GM13977 (cell line): ENCODE measurements at regions not wholly inside any gene's neighbourhood (a gene's known extent, or its start where the extent isn't known, plus 50 kb on each side); places are given as distances from the start of the nearest gene placed in this dataset.
A peak's percentile ranks its signal among the peaks of the same experiment; 100 is the strongest.
"Not testable (repeated sequence)": the region's sequence is repeated elsewhere in the genome, so short reads cannot be mapped to it uniquely, and the experiment has no call there.

Experiments used
- DNase-seq: peaks from one replicate; pipeline ENCODE4 v3.0.0; 2012; ENCODE audit warnings: low spot score
- in situ Hi-C: fragments of 300-500 bp; cut with MboI; formaldehyde crosslinking; loops from one replicate; pipeline ENCODE4 v1.12.0; 2022; ENCODE audit warnings: low sequenced_read_pairs, low pct_unique_long_range_greater_than_20kb, mixed read lengths, inconsistent platforms; ENCODE audit not compliant: unreplicated experiment
- TF ChIP-seq, protein P1 (sequence below): IDR thresholded peaks from 2 replicates; pipeline ENCODE4 v1.5.1; 2012; ENCODE audit warnings: mild to moderate bottlenecking, control low read depth; ENCODE audit not compliant: insufficient read depth; ENCODE audit errors: extremely low read depth, missing control alignments

DNA sequence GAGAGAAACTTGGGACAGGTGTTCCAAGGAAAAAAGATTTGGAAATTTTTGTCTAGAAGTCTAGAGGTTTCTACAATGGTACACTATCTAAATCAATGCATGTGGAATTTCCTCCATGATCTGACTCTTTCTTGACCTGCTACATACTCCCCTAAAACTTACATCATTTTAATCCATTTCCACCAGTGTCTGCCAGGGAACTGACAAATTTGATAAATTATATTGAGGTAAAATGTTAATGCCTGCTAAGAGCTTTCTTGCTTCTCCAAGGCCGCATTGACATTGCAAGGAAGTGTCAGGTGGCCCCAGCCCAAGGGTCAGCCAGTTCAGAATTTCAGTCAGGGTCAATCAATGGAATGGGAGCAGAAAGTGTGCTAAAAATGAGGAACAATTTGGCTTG, 163.4 kb upstream of the FBXL17 start:
- no peak for DNase-seq
- in situ Hi-C loops, result no loop called here
- TF ChIP-seq, protein P1, sequence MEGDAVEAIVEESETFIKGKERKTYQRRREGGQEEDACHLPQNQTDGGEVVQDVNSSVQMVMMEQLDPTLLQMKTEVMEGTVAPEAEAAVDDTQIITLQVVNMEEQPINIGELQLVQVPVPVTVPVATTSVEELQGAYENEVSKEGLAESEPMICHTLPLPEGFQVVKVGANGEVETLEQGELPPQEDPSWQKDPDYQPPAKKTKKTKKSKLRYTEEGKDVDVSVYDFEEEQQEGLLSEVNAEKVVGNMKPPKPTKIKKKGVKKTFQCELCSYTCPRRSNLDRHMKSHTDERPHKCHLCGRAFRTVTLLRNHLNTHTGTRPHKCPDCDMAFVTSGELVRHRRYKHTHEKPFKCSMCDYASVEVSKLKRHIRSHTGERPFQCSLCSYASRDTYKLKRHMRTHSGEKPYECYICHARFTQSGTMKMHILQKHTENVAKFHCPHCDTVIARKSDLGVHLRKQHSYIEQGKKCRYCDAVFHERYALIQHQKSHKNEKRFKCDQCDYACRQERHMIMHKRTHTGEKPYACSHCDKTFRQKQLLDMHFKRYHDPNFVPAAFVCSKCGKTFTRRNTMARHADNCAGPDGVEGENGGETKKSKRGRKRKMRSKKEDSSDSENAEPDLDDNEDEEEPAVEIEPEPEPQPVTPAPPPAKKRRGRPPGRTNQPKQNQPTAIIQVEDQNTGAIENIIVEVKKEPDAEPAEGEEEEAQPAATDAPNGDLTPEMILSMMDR, result no peak

DNA sequence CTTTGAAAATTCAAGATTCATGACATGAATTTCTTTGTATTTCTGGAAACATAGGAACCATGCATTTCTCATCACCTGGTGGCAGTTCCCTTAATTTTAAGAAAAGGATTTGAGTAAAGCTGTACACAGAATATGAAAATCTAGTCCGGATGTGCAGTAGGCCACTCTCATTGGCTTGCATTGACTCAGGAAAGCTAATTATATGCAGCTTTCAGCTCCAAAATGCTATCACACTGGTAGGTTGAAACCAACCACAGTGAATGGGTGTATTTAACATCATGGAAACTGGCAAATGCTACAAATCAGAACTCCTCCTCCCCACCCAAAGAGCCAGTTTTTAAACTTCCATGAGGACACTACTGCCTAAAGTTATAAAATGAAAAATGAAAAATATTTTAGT, 161.6 kb upstream of the FBXL17 start:
- in situ Hi-C loops, result no loop called here
- no peak for DNase-seq
- TF ChIP-seq, protein P1, result no peak

DNA sequence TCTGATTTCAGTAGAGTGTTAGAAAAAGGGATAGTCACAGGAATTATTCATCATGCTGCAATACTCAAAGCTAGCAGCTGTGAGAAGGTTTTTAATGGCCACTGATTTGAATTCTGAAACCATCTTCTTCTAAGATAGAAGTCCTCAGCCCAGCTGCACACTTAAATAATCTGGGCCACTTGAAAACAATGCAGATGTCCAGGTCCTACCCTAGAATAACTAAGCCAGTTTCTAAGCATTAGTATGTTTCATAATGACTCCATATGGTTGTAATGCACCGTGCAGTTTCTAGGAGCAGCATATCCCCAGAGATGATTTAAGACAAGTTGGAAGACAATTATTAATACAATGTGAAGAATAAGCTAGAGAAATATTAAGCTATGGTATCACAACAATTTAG, 159.9 kb upstream of the FBXL17 start:
- TF ChIP-seq, protein P1, result no peak
- peak; percentile 36 for DNase-seq
- in situ Hi-C loops, result no loop called here

DNA sequence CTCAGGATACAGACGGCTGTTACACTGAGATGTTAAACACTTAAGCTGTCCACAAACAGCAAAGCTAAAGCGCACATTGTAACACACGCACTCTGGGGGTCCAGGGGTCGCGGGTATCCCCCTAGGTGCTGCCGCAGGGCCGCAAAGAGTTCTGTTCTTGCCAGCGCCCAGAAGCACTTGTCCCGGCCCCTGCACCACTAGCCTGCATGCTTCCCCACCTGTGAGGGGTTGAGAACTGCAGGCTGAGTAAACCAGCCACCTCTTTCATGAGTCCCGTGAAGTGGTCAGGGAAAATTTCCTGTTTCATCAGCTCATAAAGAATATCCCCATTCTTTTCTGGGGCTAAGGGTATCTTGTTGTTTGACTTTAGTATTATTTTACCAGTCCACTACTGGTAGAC, 154.4 kb upstream of the FBXL17 start:
- in situ Hi-C loops, result no loop called here
- DNase-seq, result no peak
- TF ChIP-seq, protein P1, result no peak

DNA sequence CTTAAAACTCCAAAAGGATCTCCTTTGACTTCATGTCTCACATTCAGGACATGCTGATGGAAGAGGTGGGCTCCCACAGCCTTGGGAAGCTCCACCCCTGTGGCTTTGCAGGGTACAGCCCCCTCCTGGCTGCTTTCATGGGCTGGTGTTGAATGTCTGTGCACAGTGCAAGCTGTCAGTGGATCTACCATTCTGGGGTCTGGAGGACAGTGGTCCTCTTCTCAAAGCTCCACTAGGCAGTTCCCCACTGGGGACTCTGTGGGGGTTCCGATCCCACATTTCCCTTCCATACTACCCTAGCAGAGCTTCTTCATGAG, 150.2 kb upstream of the FBXL17 start:
- in situ Hi-C loops, DNase-seq: not testable (repeated sequence)

DNA sequence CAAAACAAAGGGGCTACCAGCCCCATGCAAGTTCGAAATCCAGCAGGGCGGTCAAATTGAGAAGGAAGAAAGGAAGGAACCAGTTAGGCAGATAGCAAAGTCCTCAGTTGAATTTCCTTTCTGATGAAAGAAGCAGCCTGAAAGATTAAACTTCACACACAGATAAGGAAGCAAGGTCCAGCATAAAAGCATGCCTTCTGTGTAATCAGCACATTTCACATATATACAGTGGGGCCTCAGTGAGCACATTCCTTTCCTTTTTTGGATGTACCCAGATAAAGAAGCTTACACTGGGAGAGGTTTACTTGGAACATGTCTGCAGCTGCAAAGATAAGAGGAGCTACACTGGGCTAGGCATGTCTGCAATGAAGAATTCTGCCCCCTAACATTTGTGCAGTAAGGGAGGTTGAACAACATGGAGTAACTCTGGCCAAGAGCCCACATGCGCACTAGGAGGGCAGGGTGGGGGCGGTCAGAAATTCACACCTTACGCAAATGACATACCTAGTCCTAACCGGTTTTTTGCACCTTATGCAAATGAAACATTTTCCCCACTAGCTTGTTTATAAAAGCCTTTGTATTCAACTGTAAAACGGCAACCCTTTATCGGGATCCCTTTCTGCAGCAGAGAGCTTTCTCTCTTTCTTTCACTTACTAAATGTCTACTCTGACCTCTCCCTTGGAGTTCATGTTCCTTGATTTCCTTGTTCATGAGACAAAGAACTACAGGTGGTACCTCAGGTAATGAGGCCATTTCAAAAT, 149.7 kb upstream of the FBXL17 start:
- TF ChIP-seq, protein P1, result no peak
- no peak for DNase-seq
- in situ Hi-C loops, result no loop called here

DNA sequence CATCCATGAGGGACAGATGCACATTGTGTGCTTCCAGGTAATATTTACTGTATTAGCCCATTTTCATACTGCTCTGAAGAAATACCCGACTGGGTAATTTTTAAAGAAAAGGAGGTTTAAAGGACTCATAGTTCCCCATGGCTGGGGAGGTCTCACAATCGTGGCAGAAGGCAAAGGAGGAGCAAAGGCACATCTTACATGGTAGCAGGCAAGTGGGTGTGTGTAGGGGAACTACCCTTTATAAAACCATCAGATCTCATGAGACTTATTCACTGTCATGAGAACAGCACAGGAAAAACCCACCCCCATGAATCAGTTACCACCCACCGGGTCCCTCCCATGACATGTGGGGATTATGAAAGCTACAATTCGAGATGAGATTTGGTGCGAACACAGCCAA, 148.8 kb upstream of the FBXL17 start:
- TF ChIP-seq, protein P1, result no peak
- in situ Hi-C loops, result no loop called here
- DNase-seq, result no peak
